WERI-Rb-1 (cell line): ENCODE measurements at regions not wholly inside any gene's neighbourhood (a gene's known extent, or its start where the extent isn't known, plus 50 kb on each side); places are given as distances from the start of the nearest gene placed in this dataset.

Experiments
- DNase-seq: peaks from one replicate; pipeline ENCODE4 v3.0.0-alpha.2; 2020
- H3K27ac ChIP-seq: fragments of 250-450 bp; sonication (Bioruptor Pico); 2 replicates; pipeline ENCODE4 v1.5.1; 2020; ENCODE audit warnings: mild to moderate bottlenecking, moderate library complexity
- H3K27me3 ChIP-seq: fragments of 250-450 bp; sonication (Bioruptor Pico); 2 replicates; pipeline ENCODE4 v1.5.1; 2021; ENCODE audit warnings: mild to moderate bottlenecking, low read depth, moderate library complexity; ENCODE audit not compliant: insufficient read depth, severe bottlenecking
- H3K36me3 ChIP-seq: fragments of 250-450 bp; sonication (Bioruptor Pico); 2 replicates; pipeline ENCODE4 v1.5.1; 2020; ENCODE audit warnings: mild to moderate bottlenecking, moderate library complexity
- H3K4me3 ChIP-seq: 2 replicates; pipeline ENCODE4 v1.5.1; 2011; ENCODE audit warnings: low read depth, mild to moderate bottlenecking, control low read depth, low read length
- H3K9me3 ChIP-seq: fragments of 250-450 bp; sonication (Bioruptor Pico); 2 replicates; pipeline ENCODE4 v1.5.1; 2021; ENCODE audit warnings: mild to moderate bottlenecking, moderate library complexity; ENCODE audit not compliant: severe bottlenecking
- TF ChIP-seq, protein P1 (sequence below): IDR thresholded peaks from 2 replicates; pipeline ENCODE4 v1.5.1; 2011; ENCODE audit warnings: low read depth, mild to moderate bottlenecking, control low read depth, inconsistent platforms, low read length

- no peaks in the 10 kb centered on the region for H3K27me3 ChIP-seq
- no peaks in the 10 kb centered on the region for H3K9me3 ChIP-seq
- H3K36me3 ChIP-seq, result no peaks in the 10 kb centered on the region
- no peak overlapping the region for H3K4me3 ChIP-seq
- TF ChIP-seq, protein P1, sequence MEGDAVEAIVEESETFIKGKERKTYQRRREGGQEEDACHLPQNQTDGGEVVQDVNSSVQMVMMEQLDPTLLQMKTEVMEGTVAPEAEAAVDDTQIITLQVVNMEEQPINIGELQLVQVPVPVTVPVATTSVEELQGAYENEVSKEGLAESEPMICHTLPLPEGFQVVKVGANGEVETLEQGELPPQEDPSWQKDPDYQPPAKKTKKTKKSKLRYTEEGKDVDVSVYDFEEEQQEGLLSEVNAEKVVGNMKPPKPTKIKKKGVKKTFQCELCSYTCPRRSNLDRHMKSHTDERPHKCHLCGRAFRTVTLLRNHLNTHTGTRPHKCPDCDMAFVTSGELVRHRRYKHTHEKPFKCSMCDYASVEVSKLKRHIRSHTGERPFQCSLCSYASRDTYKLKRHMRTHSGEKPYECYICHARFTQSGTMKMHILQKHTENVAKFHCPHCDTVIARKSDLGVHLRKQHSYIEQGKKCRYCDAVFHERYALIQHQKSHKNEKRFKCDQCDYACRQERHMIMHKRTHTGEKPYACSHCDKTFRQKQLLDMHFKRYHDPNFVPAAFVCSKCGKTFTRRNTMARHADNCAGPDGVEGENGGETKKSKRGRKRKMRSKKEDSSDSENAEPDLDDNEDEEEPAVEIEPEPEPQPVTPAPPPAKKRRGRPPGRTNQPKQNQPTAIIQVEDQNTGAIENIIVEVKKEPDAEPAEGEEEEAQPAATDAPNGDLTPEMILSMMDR, result no peak
- DNase-seq, result no peak
- no peak overlapping the region for H3K27ac ChIP-seq
Measured at GRCh38 chr6:164854526-164854925, 454.9 kb downstream of the C6orf118 start.

GRCh38 chr6:164845773-164846172 lies 463.6 kb downstream of the C6orf118 start:
- Histone ChIP-seq H3K9me3 (no peaks in the 10 kb centered on the region), H3K27me3 (no peaks in the 10 kb centered on the region), H3K36me3 (no peaks in the 10 kb centered on the region), H3K4me3 (no peak overlapping the region), H3K27ac (no peak overlapping the region)
- DNase-seq, result no peak
- TF ChIP-seq, protein P1, result no peak

DNA sequence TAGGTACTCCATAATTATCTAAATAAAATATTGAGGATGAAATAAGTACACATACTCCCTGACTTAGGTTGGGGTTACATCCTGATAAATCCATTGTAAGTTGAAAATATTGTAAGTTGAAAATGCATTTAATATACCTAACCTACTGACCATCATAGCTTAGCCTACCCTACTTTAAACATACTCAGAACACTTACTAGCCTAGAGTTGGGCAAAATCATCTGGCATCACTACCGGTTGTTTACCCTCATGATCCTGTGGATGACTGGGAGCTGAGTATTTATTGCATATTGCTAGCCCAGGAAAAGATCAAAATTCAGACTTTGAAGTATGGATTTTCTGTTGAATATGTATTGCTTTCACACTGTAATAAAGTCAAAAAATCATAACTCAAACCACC lies 467.3 kb downstream of the C6orf118 start:
- no peak overlapping the region for H3K27ac ChIP-seq
- H3K27me3 ChIP-seq, result no peaks in the 10 kb centered on the region
- no peaks in the 10 kb centered on the region for H3K36me3 ChIP-seq
- no peak for DNase-seq
- no peaks in the 10 kb centered on the region for H3K9me3 ChIP-seq
- TF ChIP-seq, protein P1, result no peak
- H3K4me3 ChIP-seq, result no peak overlapping the region

DNA sequence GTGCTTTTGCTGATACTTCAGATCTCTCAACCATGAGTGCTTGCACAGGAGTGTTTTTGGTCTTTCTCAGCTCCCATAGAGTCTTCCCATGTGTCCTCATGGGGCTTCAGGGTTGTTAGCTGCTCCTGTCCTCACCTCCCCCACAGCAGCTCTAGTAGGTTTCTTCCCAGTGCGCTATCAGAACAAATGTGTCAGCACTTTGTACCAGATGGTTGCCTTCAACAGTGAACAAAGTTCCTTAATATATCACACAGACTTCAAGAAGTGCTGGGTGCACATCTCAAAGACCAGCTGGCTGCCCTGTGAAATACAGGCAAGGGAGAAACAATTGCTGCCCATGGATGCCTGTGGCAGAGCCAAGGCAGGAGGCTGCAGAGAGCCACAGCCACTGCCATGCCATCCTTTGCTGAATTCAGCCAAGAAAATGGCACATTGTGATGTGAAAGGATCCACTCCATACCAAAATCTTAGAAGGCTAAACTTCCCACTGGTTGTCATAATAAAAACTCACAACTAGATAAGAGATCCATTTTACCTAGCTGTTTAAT lies 471.3 kb downstream of the C6orf118 start:
- TF ChIP-seq, protein P1, result no peak
- Histone ChIP-seq H3K9me3 (no peaks in the 10 kb centered on the region), H3K4me3 (no peak overlapping the region), H3K27ac (no peak overlapping the region), H3K36me3 (no peaks in the 10 kb centered on the region), H3K27me3 (no peaks in the 10 kb centered on the region)
- DNase-seq, result no peak

- H3K9me3 ChIP-seq, result no peaks in the 10 kb centered on the region
- H3K27ac ChIP-seq, result no peak overlapping the region
- H3K36me3 ChIP-seq, result no peaks in the 10 kb centered on the region
- H3K27me3 ChIP-seq, result no peaks in the 10 kb centered on the region
- DNase-seq, result no peak
- TF ChIP-seq, protein P1, result no peak
- H3K4me3 ChIP-seq, result no peak overlapping the region
Measured at GRCh38 chr6:164836486-164836885, 472.9 kb downstream of the C6orf118 start.

DNA sequence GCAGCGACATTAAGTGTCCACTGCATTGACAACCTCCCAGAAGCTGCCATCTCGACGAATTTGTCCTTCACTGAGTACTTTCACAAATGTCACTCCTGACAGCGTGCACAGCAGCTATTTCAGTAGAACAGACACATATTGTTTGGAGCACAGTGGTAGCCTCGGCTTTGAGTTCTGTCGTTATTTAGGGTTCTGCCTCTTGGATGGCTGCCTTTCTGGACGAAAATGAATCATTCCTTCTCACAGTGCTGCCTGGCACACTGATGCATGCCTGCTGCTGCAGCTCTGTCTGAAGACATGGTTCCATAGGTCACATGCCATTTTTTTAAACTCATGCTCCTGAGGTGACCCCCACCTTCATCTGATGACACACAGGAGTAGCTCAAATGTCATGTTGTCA lies 477.0 kb downstream of the C6orf118 start:
- Histone ChIP-seq H3K27ac (no peak overlapping the region), H3K4me3 (no peak overlapping the region), H3K27me3 (no peaks in the 10 kb centered on the region), H3K36me3 (no peaks in the 10 kb centered on the region), H3K9me3 (no peaks in the 10 kb centered on the region)
- DNase-seq, result no peak
- TF ChIP-seq, protein P1, result no peak
